ENCODE measurements at regions not wholly inside any gene's neighbourhood (a gene's known extent, or its start where the extent isn't known, plus 50 kb on each side); places are given as distances from the start of the nearest gene placed in this dataset.

- TF ChIP-seq, protein P1, sequence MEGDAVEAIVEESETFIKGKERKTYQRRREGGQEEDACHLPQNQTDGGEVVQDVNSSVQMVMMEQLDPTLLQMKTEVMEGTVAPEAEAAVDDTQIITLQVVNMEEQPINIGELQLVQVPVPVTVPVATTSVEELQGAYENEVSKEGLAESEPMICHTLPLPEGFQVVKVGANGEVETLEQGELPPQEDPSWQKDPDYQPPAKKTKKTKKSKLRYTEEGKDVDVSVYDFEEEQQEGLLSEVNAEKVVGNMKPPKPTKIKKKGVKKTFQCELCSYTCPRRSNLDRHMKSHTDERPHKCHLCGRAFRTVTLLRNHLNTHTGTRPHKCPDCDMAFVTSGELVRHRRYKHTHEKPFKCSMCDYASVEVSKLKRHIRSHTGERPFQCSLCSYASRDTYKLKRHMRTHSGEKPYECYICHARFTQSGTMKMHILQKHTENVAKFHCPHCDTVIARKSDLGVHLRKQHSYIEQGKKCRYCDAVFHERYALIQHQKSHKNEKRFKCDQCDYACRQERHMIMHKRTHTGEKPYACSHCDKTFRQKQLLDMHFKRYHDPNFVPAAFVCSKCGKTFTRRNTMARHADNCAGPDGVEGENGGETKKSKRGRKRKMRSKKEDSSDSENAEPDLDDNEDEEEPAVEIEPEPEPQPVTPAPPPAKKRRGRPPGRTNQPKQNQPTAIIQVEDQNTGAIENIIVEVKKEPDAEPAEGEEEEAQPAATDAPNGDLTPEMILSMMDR (IDR thresholded peaks at IDR 0.05), result peak in 1 of 6 experiments; percentile 14
- no peak for TF ChIP-seq POLR2A (IDR thresholded peaks at IDR 0.05)
These were observed 280.3 kb upstream of the INTU start for GRCh38 chr4:127352220-127353113.
